ENCODE measurements at regions not wholly inside any gene's neighbourhood (a gene's known extent, or its start where the extent isn't known, plus 50 kb on each side); places are given as distances from the start of the nearest gene placed in this dataset.

DNA sequence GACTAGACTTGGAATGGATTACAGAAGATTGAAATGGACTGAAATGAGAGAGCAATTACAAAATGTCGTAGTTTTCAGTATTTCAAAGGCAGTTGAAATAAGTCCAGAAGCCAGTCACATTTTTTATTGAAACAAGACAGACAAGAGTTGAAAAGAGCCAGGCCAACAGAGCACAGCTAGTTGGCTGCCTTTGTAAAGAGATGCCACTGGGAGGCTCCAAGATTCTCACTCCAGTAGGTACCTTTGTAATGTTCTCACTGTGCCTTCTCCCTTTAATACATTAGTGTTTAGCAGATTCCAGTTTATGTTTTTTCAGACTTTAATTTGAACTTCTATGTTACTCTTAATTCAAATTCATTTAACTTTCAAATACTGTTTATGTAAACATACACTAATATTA lies 234.8 kb downstream of the DSEL start:
- Histone ChIP-seq H3F3A (ENCODE audit: insufficient read depth) (no peaks in the 10 kb centered on the region), H2AFZ (ENCODE audit: low read depth, low read length, severe bottlenecking) (no peak overlapping the region), H3K27ac (ENCODE audit: low read depth, low read length) (no peak overlapping the region), H4K20me1 (ENCODE audit: low read depth, low read length) (no peaks in the 10 kb centered on the region), H3K27me3 (ENCODE audit: low read length) (no peaks in the 10 kb centered on the region), H3K9me2 (replicated peaks; ENCODE audit: insufficient read depth, low read length) (no peaks in the 10 kb centered on the region), H3K36me3 (ENCODE audit: low read length) (no peaks in the 10 kb centered on the region), H3K9me3 (ENCODE audit: insufficient read depth, low read length) (no peaks in the 10 kb centered on the region), H3K4me3 (ENCODE audit: insufficient read depth, low read length, poor library complexity, severe bottlenecking) (no peak overlapping the region), H3K4me2 (ENCODE audit: low read depth, low read length, poor library complexity, severe bottlenecking) (no peak overlapping the region), H3K79me2 (ENCODE audit: insufficient read depth, low read length) (no peaks in the 10 kb centered on the region), H3K9ac (ENCODE audit: low read length) (no peak overlapping the region)
- TF ChIP-seq EZH2phosphoT487 (conservative IDR thresholded peaks at IDR 0.05; ENCODE audit: low read length) = no peak
- TF ChIP-seq, protein P1, sequence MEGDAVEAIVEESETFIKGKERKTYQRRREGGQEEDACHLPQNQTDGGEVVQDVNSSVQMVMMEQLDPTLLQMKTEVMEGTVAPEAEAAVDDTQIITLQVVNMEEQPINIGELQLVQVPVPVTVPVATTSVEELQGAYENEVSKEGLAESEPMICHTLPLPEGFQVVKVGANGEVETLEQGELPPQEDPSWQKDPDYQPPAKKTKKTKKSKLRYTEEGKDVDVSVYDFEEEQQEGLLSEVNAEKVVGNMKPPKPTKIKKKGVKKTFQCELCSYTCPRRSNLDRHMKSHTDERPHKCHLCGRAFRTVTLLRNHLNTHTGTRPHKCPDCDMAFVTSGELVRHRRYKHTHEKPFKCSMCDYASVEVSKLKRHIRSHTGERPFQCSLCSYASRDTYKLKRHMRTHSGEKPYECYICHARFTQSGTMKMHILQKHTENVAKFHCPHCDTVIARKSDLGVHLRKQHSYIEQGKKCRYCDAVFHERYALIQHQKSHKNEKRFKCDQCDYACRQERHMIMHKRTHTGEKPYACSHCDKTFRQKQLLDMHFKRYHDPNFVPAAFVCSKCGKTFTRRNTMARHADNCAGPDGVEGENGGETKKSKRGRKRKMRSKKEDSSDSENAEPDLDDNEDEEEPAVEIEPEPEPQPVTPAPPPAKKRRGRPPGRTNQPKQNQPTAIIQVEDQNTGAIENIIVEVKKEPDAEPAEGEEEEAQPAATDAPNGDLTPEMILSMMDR (IDR thresholded peaks at IDR 0.05; ENCODE audit: insufficient read depth, low read length, poor library complexity, severe bottlenecking) = no peak

DNA sequence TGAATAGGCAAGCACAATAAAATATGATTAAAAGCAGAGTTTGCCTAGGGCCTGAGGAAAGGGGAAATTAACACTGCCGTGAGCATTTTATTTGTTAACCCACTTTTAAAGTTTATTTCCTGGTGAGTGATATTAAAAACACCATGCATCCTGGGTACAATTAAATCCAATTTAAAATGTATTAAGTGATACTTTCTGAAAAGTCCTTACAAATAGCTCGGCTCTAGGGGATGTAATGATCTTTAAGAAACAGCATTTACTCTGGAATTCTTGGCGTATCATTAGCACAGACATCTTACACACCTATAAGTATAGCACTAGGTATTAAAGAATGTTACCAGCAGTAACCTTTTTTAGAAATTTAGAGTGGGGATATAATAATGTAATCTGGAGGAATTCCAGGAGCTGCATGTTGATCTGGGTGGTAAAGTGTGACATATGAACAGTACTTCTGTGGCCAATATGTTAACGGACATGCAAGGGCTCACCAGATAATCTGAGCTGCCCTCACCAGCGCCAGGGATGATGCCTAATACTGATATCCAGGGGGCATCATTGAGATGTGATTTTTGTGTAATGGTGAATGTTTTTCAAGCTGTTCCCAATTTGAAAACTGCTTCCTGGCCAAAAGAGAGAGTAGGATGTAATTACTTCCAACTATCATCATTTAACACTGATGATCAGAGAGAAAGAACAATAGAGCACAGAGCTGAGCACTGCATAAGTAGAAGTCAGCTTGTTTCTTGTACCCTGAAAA lies 235.9 kb downstream of the DSEL start:
- no peak overlapping the region for H3K4me2 ChIP-seq (ENCODE audit: low read depth, low read length, poor library complexity, severe bottlenecking)
- H3K79me2 ChIP-seq (ENCODE audit: insufficient read depth, low read length) = no peaks in the 10 kb centered on the region
- no peaks in the 10 kb centered on the region for H3F3A ChIP-seq (ENCODE audit: insufficient read depth)
- no peak overlapping the region for H2AFZ ChIP-seq (ENCODE audit: low read depth, low read length, severe bottlenecking)
- no peaks in the 10 kb centered on the region for H4K20me1 ChIP-seq (ENCODE audit: low read depth, low read length)
- no peak overlapping the region for H3K27ac ChIP-seq (ENCODE audit: low read depth, low read length)
- no peaks in the 10 kb centered on the region for H3K27me3 ChIP-seq (ENCODE audit: low read length)
- no peaks in the 10 kb centered on the region for H3K9me2 ChIP-seq (replicated peaks; ENCODE audit: insufficient read depth, low read length)
- H3K4me3 ChIP-seq (ENCODE audit: insufficient read depth, low read length, poor library complexity, severe bottlenecking) = no peak overlapping the region
- H3K36me3 ChIP-seq (ENCODE audit: low read length) = no peaks in the 10 kb centered on the region
- TF ChIP-seq EZH2phosphoT487 (conservative IDR thresholded peaks at IDR 0.05; ENCODE audit: low read length) = no peak
- TF ChIP-seq, protein P1 (IDR thresholded peaks at IDR 0.05; ENCODE audit: insufficient read depth, low read length, poor library complexity, severe bottlenecking) = no peak
- H3K9me3 ChIP-seq (ENCODE audit: insufficient read depth, low read length) = no peaks in the 10 kb centered on the region
- no peak overlapping the region for H3K9ac ChIP-seq (ENCODE audit: low read length)

- Histone ChIP-seq H3F3A (ENCODE audit: insufficient read depth) (no peaks in the 10 kb centered on the region), H3K9me2 (replicated peaks; ENCODE audit: insufficient read depth, low read length) (no peaks in the 10 kb centered on the region), H3K4me2 (ENCODE audit: low read depth, low read length, poor library complexity, severe bottlenecking) (no peak overlapping the region), H2AFZ (ENCODE audit: low read depth, low read length, severe bottlenecking) (no peak overlapping the region), H3K36me3 (ENCODE audit: low read length) (no peaks in the 10 kb centered on the region), H3K27me3 (ENCODE audit: low read length) (no peaks in the 10 kb centered on the region), H3K9ac (ENCODE audit: low read length) (no peak overlapping the region), H4K20me1 (ENCODE audit: low read depth, low read length) (no peaks in the 10 kb centered on the region), H3K9me3 (ENCODE audit: insufficient read depth, low read length) (no peaks in the 10 kb centered on the region), H3K27ac (ENCODE audit: low read depth, low read length) (no peak overlapping the region), H3K4me3 (ENCODE audit: insufficient read depth, low read length, poor library complexity, severe bottlenecking) (no peak overlapping the region), H3K79me2 (ENCODE audit: insufficient read depth, low read length) (no peaks in the 10 kb centered on the region)
- no peak for TF ChIP-seq EZH2phosphoT487 (conservative IDR thresholded peaks at IDR 0.05; ENCODE audit: low read length)
- TF ChIP-seq, protein P1 (IDR thresholded peaks at IDR 0.05; ENCODE audit: insufficient read depth, low read length, poor library complexity, severe bottlenecking) = no peak
Measured at GRCh38 chr18:67279988-67280387, 236.5 kb downstream of the DSEL start.

All from SU-DHL-6 (cell line).